Fibroblast of pulmonary artery (primary cell): ENCODE measurements at regions not wholly inside any gene's neighbourhood (a gene's known extent, or its start where the extent isn't known, plus 50 kb on each side); places are given as distances from the start of the nearest gene placed in this dataset.
"Not testable (repeated sequence)": the region's sequence is repeated elsewhere in the genome, so short reads cannot be mapped to it uniquely, and the experiment has no call there.

Source experiments
- DNase-seq: peaks from one replicate; pipeline ENCODE4 v3.0.0-alpha.2; 2010; ENCODE audit warnings: low read depth
- H3K4me3 ChIP-seq: replicated peaks from 2 replicates; pipeline ENCODE4 v1.5.1; 2011; ENCODE audit warnings: low read depth, mild to moderate bottlenecking, control low read depth, low read length, moderate library complexity
- CTCF ChIP-seq: IDR thresholded peaks from 2 replicates; pipeline ENCODE4 v1.5.1; 2011; ENCODE audit warnings: mild to moderate bottlenecking, control low read depth, low read length, inconsistent platforms; ENCODE audit errors: missing control alignments

GRCh38 chr2:83340424-83340823 lies 1118.7 kb downstream of the SUCLG1 start:
- no peak for TF ChIP-seq CTCF
- no peak for DNase-seq
- no peak overlapping the region for H3K4me3 ChIP-seq

GRCh38 chr2:83339942-83340341 lies 1119.1 kb downstream of the SUCLG1 start:
- H3K4me3 ChIP-seq, DNase-seq: not testable (repeated sequence)

GRCh38 chr2:83331810-83332209 lies 1127.3 kb downstream of the SUCLG1 start:
- DNase-seq = no peak
- TF ChIP-seq CTCF = no peak
- no peak overlapping the region for H3K4me3 ChIP-seq

- no peak for TF ChIP-seq CTCF
- H3K4me3 ChIP-seq = no peak overlapping the region
- DNase-seq = no peak
These were observed 1136.0 kb downstream of the SUCLG1 start for GRCh38 chr2:83323038-83323437.

- no peak for TF ChIP-seq CTCF
- no peak for DNase-seq
- no peak overlapping the region for H3K4me3 ChIP-seq
These were observed 1139.0 kb downstream of the SUCLG1 start for GRCh38 chr2:83320053-83320452.

GRCh38 chr2:83305758-83306378 lies 1153.2 kb downstream of the SUCLG1 start:
- no peak for TF ChIP-seq CTCF
- no peak for DNase-seq
- no peak overlapping the region for H3K4me3 ChIP-seq

GRCh38 chr2:83291083-83291482 lies 1168.0 kb downstream of the SUCLG1 start:
- no peak for TF ChIP-seq CTCF
- H3K4me3 ChIP-seq = no peak overlapping the region
- no peak for DNase-seq
